PFSK-1 (cell line): ENCODE measurements at regions not wholly inside any gene's neighbourhood (a gene's known extent, or its start where the extent isn't known, plus 50 kb on each side); places are given as distances from the start of the nearest gene placed in this dataset.

Source experiments
- FOXP2 ChIP-seq: optimal IDR thresholded peaks from 2 replicates; pipeline ENCODE3; 2011; ENCODE audit warnings: borderline replicate concordance, control low read depth, inconsistent platforms; ENCODE audit not compliant: insufficient read depth; ENCODE audit errors: extremely low read length, extremely low read depth
- POLR2AphosphoS5 ChIP-seq: IDR thresholded peaks from 2 replicates; pipeline ENCODE4 v1.6.1; 2012; ENCODE audit warnings: low read depth, mild to moderate bottlenecking, control low read depth, low read length, moderate library complexity
- TAF1 ChIP-seq: IDR thresholded peaks from 2 replicates; pipeline ENCODE4 v1.6.1; 2012; ENCODE audit warnings: low read length, control low read depth, borderline replicate concordance; ENCODE audit not compliant: insufficient read depth
- TF ChIP-seq, protein P1 (sequence below), 2 experiments: IDR thresholded peaks; 2 replicates each; pipeline versions ENCODE4 v1.6.1 to v1.8.0; 2011 to 2012; ENCODE audit warnings: low read depth in 2 of 2, low read length in 2 of 2, control low read depth in 1 of 2, inconsistent platforms in 1 of 2, mild to moderate bottlenecking in 1 of 2, moderate library complexity in 1 of 2; ENCODE audit not compliant: insufficient read depth in 1 of 2

DNA sequence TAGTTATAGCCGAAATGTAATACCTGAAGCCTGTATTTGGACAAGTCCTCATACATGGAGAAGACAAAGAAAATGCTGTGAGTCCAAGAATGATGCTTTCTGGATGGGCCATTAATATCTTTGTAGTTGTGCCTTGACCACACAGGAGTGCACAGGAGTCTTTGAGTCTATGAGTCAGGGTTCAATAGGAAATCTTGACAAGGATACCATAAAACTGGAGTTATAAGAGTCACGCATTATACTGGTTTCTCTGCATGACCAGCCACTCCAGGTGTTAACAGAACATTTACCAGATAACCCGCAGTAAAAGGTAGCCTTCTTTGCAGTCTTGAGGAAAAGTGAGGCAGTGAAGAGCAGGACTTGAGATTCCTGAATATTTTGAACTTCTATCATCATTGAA, 464.6 kb upstream of the PKN2 start:
- TF ChIP-seq POLR2AphosphoS5 (no peak), TAF1 (no peak), FOXP2 (no peak)
- TF ChIP-seq, protein P1, sequence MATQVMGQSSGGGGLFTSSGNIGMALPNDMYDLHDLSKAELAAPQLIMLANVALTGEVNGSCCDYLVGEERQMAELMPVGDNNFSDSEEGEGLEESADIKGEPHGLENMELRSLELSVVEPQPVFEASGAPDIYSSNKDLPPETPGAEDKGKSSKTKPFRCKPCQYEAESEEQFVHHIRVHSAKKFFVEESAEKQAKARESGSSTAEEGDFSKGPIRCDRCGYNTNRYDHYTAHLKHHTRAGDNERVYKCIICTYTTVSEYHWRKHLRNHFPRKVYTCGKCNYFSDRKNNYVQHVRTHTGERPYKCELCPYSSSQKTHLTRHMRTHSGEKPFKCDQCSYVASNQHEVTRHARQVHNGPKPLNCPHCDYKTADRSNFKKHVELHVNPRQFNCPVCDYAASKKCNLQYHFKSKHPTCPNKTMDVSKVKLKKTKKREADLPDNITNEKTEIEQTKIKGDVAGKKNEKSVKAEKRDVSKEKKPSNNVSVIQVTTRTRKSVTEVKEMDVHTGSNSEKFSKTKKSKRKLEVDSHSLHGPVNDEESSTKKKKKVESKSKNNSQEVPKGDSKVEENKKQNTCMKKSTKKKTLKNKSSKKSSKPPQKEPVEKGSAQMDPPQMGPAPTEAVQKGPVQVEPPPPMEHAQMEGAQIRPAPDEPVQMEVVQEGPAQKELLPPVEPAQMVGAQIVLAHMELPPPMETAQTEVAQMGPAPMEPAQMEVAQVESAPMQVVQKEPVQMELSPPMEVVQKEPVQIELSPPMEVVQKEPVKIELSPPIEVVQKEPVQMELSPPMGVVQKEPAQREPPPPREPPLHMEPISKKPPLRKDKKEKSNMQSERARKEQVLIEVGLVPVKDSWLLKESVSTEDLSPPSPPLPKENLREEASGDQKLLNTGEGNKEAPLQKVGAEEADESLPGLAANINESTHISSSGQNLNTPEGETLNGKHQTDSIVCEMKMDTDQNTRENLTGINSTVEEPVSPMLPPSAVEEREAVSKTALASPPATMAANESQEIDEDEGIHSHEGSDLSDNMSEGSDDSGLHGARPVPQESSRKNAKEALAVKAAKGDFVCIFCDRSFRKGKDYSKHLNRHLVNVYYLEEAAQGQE (IDR thresholded peaks at IDR 0.05; ENCODE audit: insufficient read depth in 1 of 2, low read depth in 2 of 2, low read length in 2 of 2) = no peak
